ENCODE measurements at regions not wholly inside any gene's neighbourhood (a gene's known extent, or its start where the extent isn't known, plus 50 kb on each side); places are given as distances from the start of the nearest gene placed in this dataset.
A peak's percentile ranks its signal among the peaks of the same experiment; 100 is the strongest.

DNA sequence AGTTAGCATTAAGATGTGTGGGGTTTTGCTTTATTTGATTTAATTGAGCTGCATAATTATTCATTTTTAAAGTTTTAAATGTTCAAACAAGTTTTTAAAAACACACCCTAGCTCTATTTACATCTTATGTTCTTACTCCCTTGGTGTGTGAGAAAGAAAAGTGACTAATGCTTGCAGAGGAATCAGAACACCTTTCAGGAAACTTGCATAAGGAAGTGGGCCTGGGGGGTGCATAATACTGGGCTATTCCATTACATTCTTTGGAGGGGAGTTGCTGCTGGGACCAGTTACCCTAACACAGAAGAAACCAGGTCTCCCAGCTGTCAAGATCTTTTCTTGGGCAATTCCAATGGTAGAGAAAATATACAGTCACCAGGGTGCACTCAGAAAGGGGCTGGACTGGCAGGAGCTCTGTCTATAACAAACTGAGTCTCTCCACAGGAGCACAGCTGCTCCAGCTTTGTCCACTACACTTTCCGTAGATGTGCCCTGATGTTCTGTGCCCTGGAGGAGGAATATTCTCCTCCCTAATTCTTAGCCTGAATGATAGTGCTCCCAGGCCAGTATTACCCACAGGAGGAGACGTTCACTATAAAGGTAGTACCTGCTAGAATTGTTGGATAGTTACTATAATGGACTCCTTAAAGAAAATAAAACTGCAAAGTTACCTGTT, 304.2 kb downstream of the CDC14C start:
- ATAC-seq (no peak), DNase-seq (no peak)
- intact Hi-C loops (cut with DNase I, micrococcal nuclease), result no loop called here

GRCh38 chr7:49229246-49229645, 304.9 kb downstream of the CDC14C start:
- intact Hi-C loops (cut with DNase I, micrococcal nuclease), result no loop called here
- DNase-seq (no peak), ATAC-seq (no peak)

GRCh38 chr7:49243521-49243920, 319.2 kb downstream of the CDC14C start:
- intact Hi-C loops (cut with DNase I, micrococcal nuclease), result no loop called here
- ATAC-seq (no peak), DNase-seq (no peak)

DNA sequence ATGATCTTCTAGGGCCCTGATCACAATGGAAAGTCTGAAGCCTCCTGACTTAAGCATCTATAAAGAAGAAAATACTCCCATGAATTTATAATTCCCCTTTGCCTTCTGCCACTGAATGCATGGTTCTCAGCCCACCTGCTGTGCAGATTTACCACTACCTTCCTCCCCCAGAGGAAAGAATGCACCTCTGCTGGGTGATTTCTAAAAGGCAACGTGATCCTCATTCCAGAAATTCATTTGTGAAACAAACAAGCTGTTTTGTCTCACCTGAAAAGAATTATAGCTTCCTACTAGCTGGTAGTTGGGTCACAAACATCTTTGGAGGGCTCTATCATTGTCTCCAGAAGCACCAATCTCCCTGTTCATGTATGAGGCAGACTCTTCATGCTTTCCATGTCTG, 320.2 kb downstream of the CDC14C start:
- no peak for DNase-seq
- ATAC-seq, result no peak
- intact Hi-C loops (cut with DNase I, micrococcal nuclease), result no loop called here

DNA sequence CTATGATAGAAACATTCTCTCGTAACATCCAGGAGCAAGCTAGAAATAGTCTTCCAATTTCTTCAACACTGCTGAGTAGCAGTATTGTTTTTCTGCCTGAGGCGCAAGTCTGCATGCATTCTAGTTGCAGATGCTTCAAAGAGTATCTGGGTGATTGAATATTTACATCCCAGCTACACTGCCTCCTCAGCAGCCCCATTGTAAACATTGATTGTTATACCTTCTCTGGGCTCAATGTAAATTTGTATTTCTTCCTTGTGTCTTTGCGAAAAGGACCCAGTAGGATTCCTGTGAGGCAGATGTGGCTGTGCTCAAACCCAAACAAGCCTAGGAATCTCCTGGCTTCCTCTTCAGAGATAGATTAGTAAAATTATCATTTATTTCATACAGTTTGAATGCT, 320.7 kb downstream of the CDC14C start:
- ATAC-seq (no peak), DNase-seq (no peak)
- intact Hi-C loops (cut with DNase I, micrococcal nuclease), result no loop called here

- intact Hi-C loops (cut with DNase I, micrococcal nuclease), result no loop called here
- ATAC-seq (no peak), DNase-seq (no peak)
Measured at GRCh38 chr7:49247759-49248158, 323.4 kb downstream of the CDC14C start.

DNA sequence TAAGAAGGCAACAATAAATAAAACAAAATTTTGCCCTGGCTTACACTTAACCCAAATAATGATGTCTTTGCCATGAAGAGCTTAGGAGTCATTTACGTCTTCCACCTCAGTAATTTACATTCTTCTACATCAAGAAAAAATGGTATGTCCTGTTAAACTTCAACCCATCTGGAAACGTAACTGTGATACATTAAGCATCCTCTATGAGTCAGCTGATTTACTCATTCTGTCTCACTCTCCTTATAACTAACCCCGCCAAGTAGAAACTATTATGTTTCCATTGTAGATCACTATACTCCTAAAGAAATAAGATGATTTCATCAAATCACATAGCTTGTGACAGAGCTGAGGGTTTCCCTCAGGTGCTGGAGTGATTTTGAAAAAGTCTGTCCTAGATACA, 330.7 kb downstream of the CDC14C start:
- ATAC-seq, result no peak
- DNase-seq, result no peak
- intact Hi-C loops (cut with DNase I, micrococcal nuclease), result no loop called here

- intact Hi-C loops (cut with DNase I, micrococcal nuclease), result no loop called here
- no peak for DNase-seq
- no peak for ATAC-seq
Measured at GRCh38 chr7:49260538-49260937, 336.2 kb downstream of the CDC14C start.

DNA sequence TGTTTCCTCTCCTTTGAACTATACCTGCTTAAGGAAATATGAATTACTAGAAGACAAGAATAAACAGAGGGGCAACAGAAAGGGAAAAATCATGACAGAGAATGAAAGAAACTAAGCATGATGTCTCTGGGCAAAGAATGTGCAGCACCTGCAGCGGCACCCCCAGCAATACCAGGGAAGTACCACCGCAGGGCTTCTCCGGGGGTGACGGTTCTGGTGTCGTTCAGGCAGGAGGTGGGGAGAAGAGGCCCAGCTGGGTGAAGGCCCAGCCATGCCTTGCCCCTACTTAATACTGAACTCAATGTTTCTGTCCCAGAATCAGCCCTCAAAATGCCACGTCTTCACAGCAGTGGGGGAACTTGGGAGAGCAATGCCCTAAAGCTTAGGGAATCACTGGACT, 337.6 kb downstream of the CDC14C start:
- DNase-seq (no peak), ATAC-seq (no peak)
- intact Hi-C loops (cut with DNase I, micrococcal nuclease), result no loop called here

- intact Hi-C loops (cut with DNase I, micrococcal nuclease), result no loop called here
- DNase-seq (no peak), ATAC-seq (no peak)
Measured at GRCh38 chr7:49264530-49264929, 340.2 kb downstream of the CDC14C start.

GRCh38 chr7:49273897-49274296, 349.6 kb downstream of the CDC14C start:
- intact Hi-C loops (cut with DNase I, micrococcal nuclease), result no loop called here
- ATAC-seq (no peak), DNase-seq (no peak)

- DNase-seq, result no peak
- intact Hi-C loops (cut with DNase I, micrococcal nuclease), result no loop called here
Measured at GRCh38 chr7:49279891-49280290, 355.5 kb downstream of the CDC14C start.

GRCh38 chr7:49287653-49288052, 363.3 kb downstream of the CDC14C start:
- ATAC-seq, result no peak
- intact Hi-C loops (cut with DNase I, micrococcal nuclease), result no loop called here
- no peak for DNase-seq

More at GRCh38 chr7:49279891-49280290, 355.5 kb downstream of the CDC14C start:
- no peak for ATAC-seq

GRCh38 chr7:49294611-49295010, 370.3 kb downstream of the CDC14C start:
- DNase-seq (no peak), ATAC-seq (no peak)
- intact Hi-C loops (cut with DNase I, micrococcal nuclease), result no loop called here

- DNase-seq (no peak), ATAC-seq (no peak)
- intact Hi-C loops (cut with DNase I, micrococcal nuclease), result no loop called here
Measured at GRCh38 chr7:49295146-49295545, 370.8 kb downstream of the CDC14C start.

- intact Hi-C loops (cut with DNase I, micrococcal nuclease), result no loop called here
- DNase-seq, result no peak
- ATAC-seq, result no peak
Measured at GRCh38 chr7:49297958-49298357, 373.6 kb downstream of the CDC14C start.

DNA sequence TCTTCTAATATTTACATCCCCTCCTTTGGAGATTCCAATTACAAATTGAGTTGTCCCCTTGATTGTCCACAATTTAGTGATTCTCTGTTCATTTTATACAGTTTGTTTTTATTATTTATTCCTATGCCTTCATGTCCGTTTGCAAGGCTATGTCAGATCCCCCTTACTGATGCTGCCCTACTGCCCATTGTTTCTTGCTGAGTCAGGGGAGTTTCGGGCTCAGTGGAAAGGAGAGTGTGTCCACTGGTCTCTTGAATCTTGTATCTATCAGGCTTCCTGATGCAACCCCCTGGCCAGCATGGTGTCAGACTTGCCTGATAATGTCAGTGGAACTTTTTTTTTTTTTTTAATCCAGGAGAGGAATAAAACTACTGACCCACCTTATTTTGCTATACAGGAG, 384.4 kb downstream of the CDC14C start:
- DNase-seq (no peak), ATAC-seq (no peak)
- intact Hi-C loops (cut with DNase I, micrococcal nuclease), result no loop called here

GRCh38 chr7:49320083-49320482, 395.7 kb downstream of the CDC14C start:
- ATAC-seq (peak; percentile 80), DNase-seq (no peak)
- intact Hi-C loops (cut with DNase I, micrococcal nuclease), result no loop called here

DNA sequence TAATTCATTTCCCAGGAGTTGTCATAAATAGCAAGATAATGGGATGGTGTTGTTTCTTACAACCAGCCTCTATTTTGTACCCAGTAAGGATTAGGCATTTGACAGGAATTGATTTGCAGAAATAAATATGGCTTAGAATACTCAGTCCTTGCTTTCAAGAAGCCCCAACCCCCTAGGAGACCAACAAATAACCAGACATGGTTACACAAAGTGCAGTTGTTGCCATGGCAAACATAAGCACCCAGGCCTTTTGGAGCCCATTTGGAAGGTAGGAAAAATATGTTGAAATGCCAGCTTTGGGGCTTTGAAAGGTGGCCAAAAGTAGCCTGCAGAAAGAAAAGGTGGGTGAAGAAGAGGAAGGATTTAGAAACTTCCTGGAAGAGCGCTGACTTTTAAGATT, 397.5 kb downstream of the CDC14C start:
- intact Hi-C loops (cut with DNase I, micrococcal nuclease), result no loop called here
- no peak for ATAC-seq
- no peak for DNase-seq

- intact Hi-C loops (cut with DNase I, micrococcal nuclease), result no loop called here
- ATAC-seq, result no peak
- DNase-seq, result no peak
Measured at GRCh38 chr7:49322476-49322875, 398.1 kb downstream of the CDC14C start.

- intact Hi-C loops (cut with DNase I, micrococcal nuclease), result no loop called here
- ATAC-seq, result no peak
- no peak for DNase-seq
Measured at GRCh38 chr7:49324040-49324439, 399.7 kb downstream of the CDC14C start.

GRCh38 chr7:49324707-49325106, 400.4 kb downstream of the CDC14C start:
- intact Hi-C loops (cut with DNase I, micrococcal nuclease), result no loop called here
- ATAC-seq (no peak), DNase-seq (no peak)
